ENCODE measurements at regions not wholly inside any gene's neighbourhood (a gene's known extent, or its start where the extent isn't known, plus 50 kb on each side); places are given as distances from the start of the nearest gene placed in this dataset.

DNA sequence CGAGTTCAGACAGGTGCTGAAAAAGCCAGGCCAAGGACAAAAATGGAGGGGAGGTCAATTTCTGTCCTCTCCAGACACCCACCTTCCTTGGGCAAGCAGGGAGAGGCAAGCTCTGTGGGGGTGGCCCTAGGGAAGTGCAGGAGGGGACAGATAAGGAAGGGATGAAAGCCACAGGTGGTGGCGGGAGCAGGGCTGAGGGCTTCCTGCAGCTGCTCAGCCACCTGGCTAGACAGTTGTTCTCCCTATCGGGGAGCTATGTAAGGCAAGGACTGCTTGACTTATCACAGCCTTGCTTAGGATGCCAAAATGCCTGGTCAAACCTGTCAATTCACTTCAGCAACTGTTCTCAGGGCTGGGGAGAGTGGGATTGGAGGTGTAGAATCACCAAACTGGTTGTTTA is 266.1 kb downstream of the ZSWIM6 start:
- TF ChIP-seq POLR2AphosphoS5 (IDR thresholded peaks at IDR 0.05; ENCODE audit: low read depth, low read length) (no peak), POLR2A (IDR thresholded peaks at IDR 0.05; ENCODE audit: low read depth, low read length) (no peak)
